ENCODE measurements at regions not wholly inside any gene's neighbourhood (a gene's known extent, or its start where the extent isn't known, plus 50 kb on each side); places are given as distances from the start of the nearest gene placed in this dataset.
"Not testable (repeated sequence)": the region's sequence is repeated elsewhere in the genome, so short reads cannot be mapped to it uniquely, and the experiment has no call there.

- H3K9me3 ChIP-seq (ENCODE audit: low read depth, low read length), result no peaks in the 10 kb centered on the region
- H3K36me3 ChIP-seq (ENCODE audit: insufficient read depth, low read length), result no peaks in the 10 kb centered on the region
- H3K9ac ChIP-seq (ENCODE audit: insufficient read length), result no peak overlapping the region
- H3K4me3 ChIP-seq, result peak overlapping the region; percentile 60
- H3K27ac ChIP-seq, result 0 out of 2 replicates have a peak overlapping the region, but pooled peaks have one; percentile 43
- DNase-seq (ENCODE audit: low read depth, low spot score), result peak; percentile 88
- TF ChIP-seq FOXP2 (optimal IDR thresholded peaks at IDR 0.05; ENCODE audit: control extremely low read depth, extremely low read length, insufficient read depth) (peak; percentile 26), EZH2 (IDR thresholded peaks at IDR 0.05) (no peak), POLR2AphosphoS5 (IDR thresholded peaks at IDR 0.05; ENCODE audit: borderline replicate concordance, low read depth, low read length) (peak; percentile 54; the same call in 1 of the 2 replicates)
Measured at GRCh38 chr5:83856881-83857280, 136.2 kb upstream of the HAPLN1 start.

- not testable (repeated sequence) for H3K36me3 ChIP-seq (ENCODE audit: insufficient read depth, low read length); DNase-seq (ENCODE audit: low read depth, low spot score); H3K9ac ChIP-seq (ENCODE audit: insufficient read length); H3K4me3 ChIP-seq; H3K9me3 ChIP-seq (ENCODE audit: low read depth, low read length); H3K27ac ChIP-seq
Measured at GRCh38 chr5:83850412-83850811, 129.8 kb upstream of the HAPLN1 start.

- Histone ChIP-seq H3K9me3 (ENCODE audit: low read depth, low read length) (no peaks in the 10 kb centered on the region), H3K4me3 (no peak overlapping the region), H3K36me3 (ENCODE audit: insufficient read depth, low read length) (no peaks in the 10 kb centered on the region), H3K27ac (no peak overlapping the region), H3K9ac (ENCODE audit: insufficient read length) (no peak overlapping the region)
- TF ChIP-seq EZH2 (IDR thresholded peaks at IDR 0.05), result no peak
- no peak for TF ChIP-seq FOXP2 (optimal IDR thresholded peaks at IDR 0.05; ENCODE audit: control extremely low read depth, extremely low read length, insufficient read depth)
- TF ChIP-seq POLR2AphosphoS5 (IDR thresholded peaks at IDR 0.05; ENCODE audit: borderline replicate concordance, low read depth, low read length), result no peak
- no peak for DNase-seq (ENCODE audit: low read depth, low spot score)
Measured at GRCh38 chr5:83848941-83849340, 128.3 kb upstream of the HAPLN1 start.

- no peaks in the 10 kb centered on the region for H3K36me3 ChIP-seq (ENCODE audit: insufficient read depth, low read length)
- H3K4me3 ChIP-seq, result no peak overlapping the region
- TF ChIP-seq FOXP2 (optimal IDR thresholded peaks at IDR 0.05; ENCODE audit: control extremely low read depth, extremely low read length, insufficient read depth) (no peak), EZH2 (IDR thresholded peaks at IDR 0.05) (no peak), POLR2AphosphoS5 (IDR thresholded peaks at IDR 0.05; ENCODE audit: borderline replicate concordance, low read depth, low read length) (no peak)
- no peak overlapping the region for H3K27ac ChIP-seq
- H3K9me3 ChIP-seq (ENCODE audit: low read depth, low read length), result no peaks in the 10 kb centered on the region
- H3K9ac ChIP-seq (ENCODE audit: insufficient read length), result no peak overlapping the region
- DNase-seq (ENCODE audit: low read depth, low spot score), result no peak
Measured at GRCh38 chr5:83846624-83847350, 126.1 kb upstream of the HAPLN1 start.

GRCh38 chr5:83844449-83845068 lies 123.9 kb upstream of the HAPLN1 start:
- Histone ChIP-seq H3K9ac (ENCODE audit: insufficient read length) (no peak overlapping the region), H3K4me3 (no peak overlapping the region), H3K27ac (no peak overlapping the region), H3K9me3 (ENCODE audit: low read depth, low read length) (no peaks in the 10 kb centered on the region), H3K36me3 (ENCODE audit: insufficient read depth, low read length) (no peaks in the 10 kb centered on the region)
- DNase-seq (ENCODE audit: low read depth, low spot score), result no peak
- TF ChIP-seq FOXP2 (optimal IDR thresholded peaks at IDR 0.05; ENCODE audit: control extremely low read depth, extremely low read length, insufficient read depth), result no peak
- TF ChIP-seq POLR2AphosphoS5 (IDR thresholded peaks at IDR 0.05; ENCODE audit: borderline replicate concordance, low read depth, low read length), result no peak
- no peak for TF ChIP-seq EZH2 (IDR thresholded peaks at IDR 0.05)

GRCh38 chr5:83839788-83840187 lies 119.1 kb upstream of the HAPLN1 start:
- no peak for DNase-seq (ENCODE audit: low read depth, low spot score)
- H3K36me3 ChIP-seq (ENCODE audit: insufficient read depth, low read length), result no peaks in the 10 kb centered on the region
- no peak overlapping the region for H3K27ac ChIP-seq
- no peak overlapping the region for H3K4me3 ChIP-seq
- TF ChIP-seq POLR2AphosphoS5 (IDR thresholded peaks at IDR 0.05; ENCODE audit: borderline replicate concordance, low read depth, low read length), result no peak
- no peak for TF ChIP-seq FOXP2 (optimal IDR thresholded peaks at IDR 0.05; ENCODE audit: control extremely low read depth, extremely low read length, insufficient read depth)
- no peak for TF ChIP-seq EZH2 (IDR thresholded peaks at IDR 0.05)
- no peaks in the 10 kb centered on the region for H3K9me3 ChIP-seq (ENCODE audit: low read depth, low read length)
- no peak overlapping the region for H3K9ac ChIP-seq (ENCODE audit: insufficient read length)

- Histone ChIP-seq H3K27ac (no peak overlapping the region), H3K9me3 (ENCODE audit: low read depth, low read length) (no peaks in the 10 kb centered on the region), H3K9ac (ENCODE audit: insufficient read length) (no peak overlapping the region), H3K36me3 (ENCODE audit: insufficient read depth, low read length) (no peaks in the 10 kb centered on the region), H3K4me3 (no peak overlapping the region)
- no peak for DNase-seq (ENCODE audit: low read depth, low spot score)
- TF ChIP-seq EZH2 (IDR thresholded peaks at IDR 0.05), result no peak
Measured at GRCh38 chr5:83839256-83839655, 118.6 kb upstream of the HAPLN1 start.

GRCh38 chr5:83837265-83837907 lies 116.7 kb upstream of the HAPLN1 start:
- Histone ChIP-seq H3K4me3 (no peak overlapping the region), H3K9ac (ENCODE audit: insufficient read length) (no peak overlapping the region), H3K9me3 (ENCODE audit: low read depth, low read length) (no peaks in the 10 kb centered on the region), H3K27ac (no peak overlapping the region), H3K36me3 (ENCODE audit: insufficient read depth, low read length) (no peaks in the 10 kb centered on the region)
- no peak for TF ChIP-seq FOXP2 (optimal IDR thresholded peaks at IDR 0.05; ENCODE audit: control extremely low read depth, extremely low read length, insufficient read depth)
- no peak for TF ChIP-seq EZH2 (IDR thresholded peaks at IDR 0.05)
- TF ChIP-seq POLR2AphosphoS5 (IDR thresholded peaks at IDR 0.05; ENCODE audit: borderline replicate concordance, low read depth, low read length), result no peak
- no peak for DNase-seq (ENCODE audit: low read depth, low spot score)
